ENCODE measurements at regions not wholly inside any gene's neighbourhood (a gene's known extent, or its start where the extent isn't known, plus 50 kb on each side); places are given as distances from the start of the nearest gene placed in this dataset.

- no peaks in the 10 kb centered on the region for H3K9me2 ChIP-seq (ENCODE audit: insufficient read depth)
- no peak overlapping the region for H2AFZ ChIP-seq (ENCODE audit: low read depth, low read length, poor library complexity, severe bottlenecking)
- ATAC-seq (no peak), DNase-seq (ENCODE audit: low read depth, low spot score) (no peak)
- H3K36me3 ChIP-seq (ENCODE audit: control insufficient read depth in 1 of 2, insufficient read depth in 2 of 2, low read length in 2 of 2): no peaks in the 10 kb centered on the region
- RAD21 ChIA-PET (ENCODE audit: low non-redundant PET in 1 of 2, low total read pairs in 2 of 2, uncharacterized antibody in 2 of 2, unreplicated experiment in 2 of 2): no interaction called here
- H4K20me1 ChIP-seq (ENCODE audit: insufficient read depth): no peaks in the 10 kb centered on the region
- no peak overlapping the region for H3K27ac ChIP-seq (ENCODE audit: low read depth, low read length)
- POLR2A ChIA-PET: no interaction called here
- H3K27me3 ChIP-seq (ENCODE audit: insufficient read depth, low read length): peaks cover 10% of the 10 kb centered on the region
- H3K4me3 ChIP-seq (replicated peaks in 1 of 2; ENCODE audit: low read depth in 1 of 2, low read length in 2 of 2): no peak overlapping the region
- CTCF ChIA-PET: interaction anchor here (2.2 kb wide), 1 partner anchor 190 kb away, joined by 5 read pairs; no protein-coding TSS in a partner anchor
- BruUV-seq (replicated peaks): no TSS peak
- no peak overlapping the region for H3K9ac ChIP-seq (ENCODE audit: low read length)
- TF ChIP-seq RAD21 (IDR thresholded peaks at IDR 0.05; ENCODE audit: low read depth) (no peak), EZH2phosphoT487 (IDR thresholded peaks at IDR 0.05; ENCODE audit: borderline replicate concordance) (no peak), CTCF (IDR thresholded peaks at IDR 0.05 in 2 of 3, conservative IDR thresholded peaks at IDR 0.05 in 1 of 3; ENCODE audit: borderline replicate concordance in 1 of 3, insufficient read depth in 1 of 3, low read depth in 2 of 3, low read length in 2 of 3) (no peak), POLR2AphosphoS5 (IDR thresholded peaks at IDR 0.05; ENCODE audit: low read depth, low read length) (no peak), SIN3A (IDR thresholded peaks at IDR 0.05; ENCODE audit: low read depth) (no peak), POLR2A (IDR thresholded peaks at IDR 0.05; ENCODE audit: borderline replicate concordance, extremely low read depth, insufficient read depth, insufficient read length) (no peak), ZNF274 (IDR thresholded peaks at IDR 0.05; ENCODE audit: low read depth, low read length) (no peak), FOSL1 (IDR thresholded peaks at IDR 0.05; ENCODE audit: low read depth) (no peak), ELF1 (IDR thresholded peaks at IDR 0.05; ENCODE audit: borderline replicate concordance, low read depth) (no peak), TCF7L2 (IDR thresholded peaks at IDR 0.05; ENCODE audit: borderline replicate concordance, extremely low read depth, insufficient read depth, insufficient read length) (no peak), CBX3 (IDR thresholded peaks at IDR 0.05; ENCODE audit: low read depth) (no peak), SRF (IDR thresholded peaks at IDR 0.05; ENCODE audit: low read depth) (no peak), ATF3 (IDR thresholded peaks at IDR 0.05) (no peak), CEBPB (IDR thresholded peaks at IDR 0.05; ENCODE audit: low read depth) (no peak), SP1 (IDR thresholded peaks at IDR 0.05; ENCODE audit: low read depth) (no peak)
- H3K4me1 ChIP-seq (ENCODE audit: control insufficient read depth in 1 of 2, insufficient read depth in 2 of 2, low read length in 2 of 2): no peaks in the 10 kb centered on the region
- no peak overlapping the region for H3K4me2 ChIP-seq (ENCODE audit: low read length)
- intact Hi-C loops (cut with micrococcal nuclease): no loop called here
- H3K79me2 ChIP-seq (ENCODE audit: insufficient read depth, low read length): no peaks in the 10 kb centered on the region
- H3K9me3 ChIP-seq (ENCODE audit: control insufficient read depth in 1 of 2, insufficient read depth in 1 of 2, low read depth in 1 of 2, low read length in 2 of 2): no peaks in the 10 kb centered on the region
These were observed 152.3 kb downstream of the DMRTA2 start for GRCh38 chr1:50270926-50271325.
